ENCODE measurements at regions not wholly inside any gene's neighbourhood (a gene's known extent, or its start where the extent isn't known, plus 50 kb on each side); places are given as distances from the start of the nearest gene placed in this dataset.
"Not testable (repeated sequence)": the region's sequence is repeated elsewhere in the genome, so short reads cannot be mapped to it uniquely, and the experiment has no call there.

DNA sequence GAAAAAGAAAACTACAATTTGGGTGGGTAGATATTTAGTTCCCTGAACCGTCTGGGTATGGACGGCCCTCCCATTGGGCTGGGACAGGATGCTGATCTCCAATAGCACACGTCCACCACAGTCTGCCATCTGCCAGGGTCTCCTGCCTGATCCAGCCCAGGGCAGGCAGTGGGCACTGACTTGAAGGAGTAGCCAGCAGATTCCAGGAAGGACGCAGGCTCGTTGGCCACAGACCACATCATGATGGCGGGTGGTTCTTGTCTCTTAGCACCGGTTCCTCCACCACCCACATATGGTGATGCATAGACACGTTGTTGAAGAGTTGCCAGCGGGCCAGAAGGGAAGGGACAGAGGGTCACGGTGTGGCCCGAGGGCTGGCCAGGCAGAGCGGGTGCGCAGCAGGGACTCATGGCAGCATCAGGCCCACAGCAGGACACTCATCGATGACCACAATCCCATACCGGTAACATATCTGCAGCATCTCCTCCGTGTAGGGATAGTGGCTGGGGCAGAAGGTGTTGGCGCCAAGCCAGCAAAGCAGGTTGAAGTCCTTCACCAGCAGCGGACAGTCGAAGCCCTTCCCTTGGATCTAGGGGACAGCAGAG, 155.8 kb upstream of the FAM174A start:
- DNase-seq (ENCODE audit: low read depth): not testable (repeated sequence)

DNA sequence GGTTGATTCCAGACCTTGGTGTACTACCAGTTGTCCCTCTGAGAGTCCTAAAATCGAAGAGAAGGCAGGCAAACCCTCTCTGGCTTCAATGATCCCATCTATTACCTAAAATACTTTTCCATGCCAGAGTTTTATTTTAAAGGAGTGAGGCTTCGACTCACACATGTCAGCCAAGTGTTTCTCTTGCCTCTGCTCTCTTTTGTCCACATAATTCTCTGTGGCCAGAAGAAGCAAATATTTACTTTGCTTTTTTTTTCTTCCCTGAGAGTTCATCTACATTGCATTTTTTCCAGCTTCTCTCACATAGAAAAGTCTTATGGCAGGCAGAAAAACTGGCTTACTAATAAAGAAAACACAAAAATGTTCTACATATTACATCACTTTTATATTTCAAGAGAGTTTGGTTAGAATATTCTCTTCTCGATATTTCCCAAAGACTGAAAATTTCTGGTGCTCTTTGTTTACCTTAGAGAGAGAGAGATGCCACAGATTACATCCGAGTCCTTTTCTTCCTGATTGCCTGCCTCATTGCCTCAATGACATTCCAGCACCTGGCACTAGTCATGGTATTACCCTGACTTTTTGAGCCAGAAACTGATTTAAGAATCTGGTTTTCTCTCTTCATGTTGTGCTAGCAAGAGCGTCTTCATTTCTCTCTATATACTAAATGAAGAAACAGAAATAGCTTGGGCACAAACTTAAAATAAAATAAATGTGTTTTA, 170.3 kb upstream of the FAM174A start:
- DNase-seq (ENCODE audit: low read depth): not testable (repeated sequence)

DNA sequence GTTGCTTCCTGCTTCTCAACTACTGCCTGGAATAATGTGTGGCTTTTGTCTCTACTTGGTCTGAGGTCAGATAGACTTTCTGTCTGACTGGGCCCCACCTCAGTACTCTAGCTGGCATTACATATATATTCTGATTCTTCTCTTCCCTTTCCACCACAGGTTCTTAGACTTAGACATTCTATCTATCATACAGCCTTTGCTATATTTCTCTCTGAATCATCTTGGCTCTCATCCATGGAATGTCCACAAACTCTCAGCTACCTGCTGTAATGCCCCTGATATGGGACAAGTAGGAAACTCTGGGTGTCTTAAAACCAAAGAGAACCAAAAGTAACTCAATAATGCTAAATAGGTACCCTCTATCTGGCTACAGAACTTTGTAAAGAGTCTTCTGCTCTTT, 170.8 kb upstream of the FAM174A start:
- DNase-seq (ENCODE audit: low read depth): not testable (repeated sequence)

DNA sequence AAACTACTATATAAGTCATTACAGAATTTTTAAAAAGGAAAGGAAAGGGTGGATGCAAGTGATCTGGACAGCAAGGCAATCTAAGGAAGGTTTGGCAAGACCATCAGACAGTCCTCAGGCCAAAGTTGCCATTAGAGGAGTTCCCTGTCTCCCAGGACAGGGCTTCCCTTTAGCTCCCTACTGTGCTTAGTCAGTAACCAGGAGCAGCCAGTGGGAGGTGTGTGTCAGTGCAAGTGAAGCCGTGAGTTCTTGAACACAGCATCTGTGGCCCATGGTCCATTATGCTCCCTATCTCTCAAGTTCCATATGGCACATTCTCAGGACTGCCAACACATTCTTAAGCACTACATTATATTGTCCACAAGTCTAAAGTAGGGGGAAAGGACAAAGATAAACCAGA, 175.2 kb upstream of the FAM174A start:
- not testable (repeated sequence) for DNase-seq (ENCODE audit: low read depth)

DNA sequence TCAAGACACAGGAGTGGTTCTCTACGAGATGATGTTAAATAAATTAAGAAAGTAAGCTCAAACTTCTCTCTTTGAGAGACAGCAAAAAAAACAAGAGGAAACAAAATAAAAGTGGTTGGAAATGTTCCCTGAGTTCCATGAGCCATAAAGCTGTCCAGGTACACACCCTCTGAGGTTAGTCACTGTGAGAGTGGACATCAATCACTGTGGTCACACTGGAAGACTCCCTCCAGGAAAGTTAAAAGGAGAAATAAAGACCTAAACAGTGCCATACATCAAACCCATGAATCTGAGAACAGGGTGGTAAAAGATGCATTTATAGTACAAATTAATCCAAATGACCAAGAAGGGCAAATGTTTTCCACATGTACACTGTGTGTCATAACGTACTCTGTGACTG, 188.9 kb upstream of the FAM174A start:
- DNase-seq (ENCODE audit: low read depth): not testable (repeated sequence)

DNA sequence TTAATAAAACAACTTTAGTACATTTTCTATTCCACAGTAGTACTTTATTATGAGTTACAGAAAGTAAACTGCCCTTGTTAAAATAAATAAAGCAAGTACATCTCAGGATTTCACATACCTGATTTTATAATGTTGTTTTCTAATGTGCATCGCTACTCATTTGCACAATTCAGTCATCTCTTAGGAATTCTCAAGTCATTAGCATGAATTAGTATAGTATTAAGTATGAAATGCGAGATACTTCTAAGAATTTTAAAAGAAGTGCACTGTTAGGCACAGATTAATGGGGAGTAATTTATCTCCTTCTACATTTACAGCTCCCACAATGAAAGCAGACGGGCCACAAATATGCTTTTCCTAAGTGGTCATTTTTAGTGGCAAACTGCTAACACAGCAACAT, 193.7 kb upstream of the FAM174A start:
- DNase-seq (ENCODE audit: low read depth): not testable (repeated sequence)

DNA sequence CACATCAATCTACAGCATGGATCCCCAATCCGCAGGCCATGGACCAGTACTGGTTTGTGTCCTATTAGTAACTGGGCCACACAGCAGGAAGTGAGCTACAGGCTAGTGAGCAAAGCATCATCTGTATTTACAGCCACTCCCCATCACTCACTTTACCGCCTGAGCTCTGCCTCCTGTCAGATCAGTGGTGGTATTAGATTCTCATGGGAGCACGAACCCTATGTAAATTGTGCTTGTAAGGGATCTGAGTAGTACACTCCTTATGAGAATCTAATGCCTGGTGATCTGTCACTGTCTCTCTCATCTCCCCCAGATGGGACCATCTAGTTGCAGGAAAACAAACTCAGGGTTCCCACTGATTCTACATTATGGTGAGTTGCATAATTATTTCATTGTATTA, 212.7 kb upstream of the FAM174A start:
- DNase-seq (ENCODE audit: low read depth): no peak

DNA sequence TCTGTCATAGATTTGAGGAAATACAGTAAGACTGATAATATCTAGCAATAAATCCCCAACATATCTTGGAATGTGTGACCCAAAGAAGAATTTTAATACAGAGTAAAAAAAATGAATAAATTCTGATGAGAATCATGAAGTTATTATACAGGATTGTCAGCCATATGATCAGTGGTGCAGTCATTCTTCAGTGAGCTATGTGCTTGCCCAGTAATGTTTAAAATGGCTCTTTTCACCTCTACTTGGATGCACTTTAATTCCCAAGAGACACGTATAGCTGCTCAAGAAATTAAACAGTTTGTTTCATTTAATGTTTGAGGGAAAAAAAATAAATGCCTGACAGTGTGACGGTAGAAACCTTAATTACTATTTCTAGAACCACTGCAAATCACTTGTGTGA, 215.3 kb upstream of the FAM174A start:
- DNase-seq (ENCODE audit: low read depth): no peak

DNA sequence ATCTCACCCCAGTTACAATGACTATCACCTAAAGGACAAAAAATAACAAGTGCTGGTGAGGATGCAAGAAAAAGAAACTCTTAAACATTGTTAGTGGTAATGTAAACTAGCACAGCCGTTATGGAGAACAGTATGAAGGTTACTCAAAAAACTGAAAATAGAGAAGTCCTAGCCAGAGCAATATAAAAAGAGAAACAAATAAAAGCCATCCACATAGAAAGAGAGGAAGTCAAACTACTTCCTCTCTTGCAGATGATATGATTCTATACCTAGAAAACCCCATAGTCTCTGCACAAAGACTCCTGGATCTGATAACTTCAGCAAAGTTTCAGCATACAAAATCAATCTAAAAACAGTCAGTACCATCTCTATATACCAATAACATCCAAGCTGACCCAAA, 221.5 kb upstream of the FAM174A start:
- DNase-seq (ENCODE audit: low read depth): no peak

DNA sequence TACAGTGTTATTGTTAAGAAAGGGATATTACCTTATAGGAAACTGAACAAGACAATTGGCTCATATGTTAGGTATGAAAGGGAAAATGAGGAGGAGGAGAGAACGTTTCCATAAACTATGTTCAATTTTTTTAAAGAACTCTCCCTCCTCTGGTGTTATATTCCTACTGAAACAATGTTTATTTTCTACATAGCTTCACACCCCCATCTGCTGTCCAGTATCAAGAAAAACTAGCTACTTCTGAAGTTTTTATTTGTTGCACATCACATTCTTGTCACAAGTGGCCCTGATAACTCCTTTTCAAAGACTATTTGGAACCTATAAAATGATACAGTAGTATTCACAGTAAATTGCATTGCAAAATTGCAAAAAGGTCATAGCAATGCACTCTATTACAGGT, 223.4 kb upstream of the FAM174A start:
- no peak for DNase-seq (ENCODE audit: low read depth)

DNA sequence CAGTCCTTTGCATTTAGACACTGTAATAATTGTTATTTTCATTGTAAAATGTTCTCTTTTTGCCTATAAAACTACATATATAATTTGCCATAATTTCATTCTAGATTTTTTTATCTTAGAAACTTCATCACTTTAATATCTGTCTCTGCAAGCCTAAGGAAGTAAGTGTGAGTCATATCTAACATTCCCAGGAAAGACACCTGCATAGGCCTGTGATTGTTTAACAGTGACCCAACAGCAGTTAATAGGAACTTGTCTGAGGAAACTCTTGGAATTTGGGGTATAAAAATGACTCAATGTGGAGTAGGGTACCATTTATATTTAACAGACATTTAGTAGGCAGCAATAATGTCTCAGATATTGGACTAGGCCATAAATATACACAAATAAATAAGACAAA, 229.2 kb upstream of the FAM174A start:
- DNase-seq (ENCODE audit: low read depth): no peak

DNA sequence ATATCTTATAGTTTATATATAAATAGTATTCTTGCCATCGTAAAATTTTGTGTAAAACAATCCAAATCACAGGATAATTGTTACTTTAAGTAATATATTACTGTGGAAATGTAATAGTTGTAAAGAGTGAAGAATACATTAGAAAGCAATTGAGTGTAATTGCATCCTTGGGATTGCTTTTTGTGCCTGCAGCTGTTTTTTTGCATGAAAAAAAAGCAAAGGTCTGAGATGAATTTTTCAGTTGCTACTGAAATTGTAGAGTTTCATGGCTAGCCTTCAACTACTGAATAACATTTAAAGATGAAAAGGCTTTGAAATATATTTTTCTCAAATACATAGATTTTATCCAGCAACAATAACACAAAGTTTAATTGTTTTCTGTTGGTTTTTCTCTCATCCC, 232.0 kb upstream of the FAM174A start:
- DNase-seq (ENCODE audit: low read depth): no peak

DNA sequence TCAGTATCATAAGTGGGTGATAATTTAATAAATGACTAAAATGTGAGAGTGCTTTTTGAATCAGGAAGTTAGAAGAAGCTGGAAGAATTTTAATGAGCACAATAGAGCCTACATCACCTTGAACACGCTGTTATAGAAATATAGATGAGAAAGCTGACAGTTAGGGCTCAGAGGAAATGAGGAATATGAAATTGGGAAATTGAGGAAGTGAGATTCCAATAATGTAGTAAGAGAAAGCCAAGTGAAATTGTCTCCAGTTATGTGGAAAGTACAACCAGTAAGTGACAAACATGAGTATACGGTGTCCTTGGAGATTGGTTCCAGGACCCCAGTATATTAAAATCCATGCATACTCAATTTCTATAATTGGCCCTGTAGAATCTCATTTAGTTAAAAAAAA, 235.9 kb upstream of the FAM174A start:
- DNase-seq (ENCODE audit: low read depth): no peak

DNA sequence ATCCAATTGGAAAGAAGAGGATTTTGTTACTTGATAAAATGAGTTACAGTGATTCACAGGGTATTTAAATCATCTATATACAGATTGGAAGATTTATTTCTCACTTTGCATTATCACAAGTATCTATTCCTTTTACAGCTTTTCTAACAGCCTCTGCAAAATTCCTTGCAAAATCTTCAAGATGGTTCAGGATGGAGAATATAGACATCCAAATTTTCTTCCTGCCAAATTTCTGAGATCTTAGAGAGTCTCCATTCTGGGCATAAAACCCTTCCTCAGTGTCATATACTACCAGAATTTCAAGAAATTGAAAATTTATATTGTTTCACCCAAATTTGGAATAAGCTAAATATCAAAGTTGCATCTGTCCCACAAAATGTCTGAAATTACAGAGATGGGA, 259.1 kb upstream of the FAM174A start:
- DNase-seq (ENCODE audit: low read depth): no peak

DNA sequence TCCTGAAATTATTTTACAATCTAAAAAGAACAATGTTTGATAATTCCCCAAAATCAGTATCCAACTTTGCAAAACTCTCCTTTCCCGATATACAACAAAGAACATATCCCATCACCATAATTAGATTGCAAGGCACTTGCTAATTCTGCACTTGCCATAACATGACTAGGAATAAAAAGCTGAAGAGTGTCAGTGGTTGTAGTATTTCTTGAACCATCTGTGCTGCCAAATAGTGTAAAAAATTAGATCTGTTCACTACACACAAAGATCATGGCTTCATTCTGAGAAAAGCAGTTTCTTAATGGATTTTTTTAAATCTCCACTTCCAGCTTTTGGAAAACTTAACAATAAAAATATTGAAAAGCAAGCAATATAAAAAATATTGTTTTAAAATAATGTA, 259.5 kb upstream of the FAM174A start:
- DNase-seq (ENCODE audit: low read depth): no peak

DNA sequence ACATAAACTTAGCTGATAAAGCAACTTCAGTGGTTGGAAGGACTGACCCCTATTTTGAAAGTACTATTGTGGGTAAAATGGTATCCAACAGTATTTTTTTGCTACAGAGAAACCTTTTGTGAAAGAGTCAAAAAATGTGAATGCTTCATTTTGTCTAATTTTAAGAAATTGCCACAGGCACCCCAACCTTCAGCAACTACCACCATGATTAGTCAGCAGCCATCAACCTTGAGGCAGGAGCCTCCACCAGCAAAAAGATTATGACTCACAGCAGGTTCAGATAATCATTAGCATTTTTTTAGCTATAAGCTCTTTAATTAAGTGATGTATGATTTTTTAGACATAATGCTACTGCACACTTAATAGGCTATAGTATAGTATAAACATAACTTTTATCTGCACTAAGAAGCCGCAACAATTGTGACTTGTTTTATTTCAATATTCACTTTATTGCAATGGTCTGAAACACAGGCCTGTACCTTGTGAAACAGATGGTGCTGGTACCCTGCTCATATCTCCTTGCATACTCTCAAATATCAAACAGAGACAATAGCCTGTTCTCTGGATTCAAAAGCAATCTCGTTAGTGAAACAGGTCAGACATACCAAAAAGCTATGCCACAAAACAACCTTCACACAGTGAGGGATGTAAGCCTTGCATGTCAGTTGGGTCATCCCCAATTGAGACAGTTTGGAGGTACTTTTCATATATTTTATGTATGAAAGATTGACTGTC, 261.2 kb upstream of the FAM174A start:
- DNase-seq (ENCODE audit: low read depth): no peak

DNA sequence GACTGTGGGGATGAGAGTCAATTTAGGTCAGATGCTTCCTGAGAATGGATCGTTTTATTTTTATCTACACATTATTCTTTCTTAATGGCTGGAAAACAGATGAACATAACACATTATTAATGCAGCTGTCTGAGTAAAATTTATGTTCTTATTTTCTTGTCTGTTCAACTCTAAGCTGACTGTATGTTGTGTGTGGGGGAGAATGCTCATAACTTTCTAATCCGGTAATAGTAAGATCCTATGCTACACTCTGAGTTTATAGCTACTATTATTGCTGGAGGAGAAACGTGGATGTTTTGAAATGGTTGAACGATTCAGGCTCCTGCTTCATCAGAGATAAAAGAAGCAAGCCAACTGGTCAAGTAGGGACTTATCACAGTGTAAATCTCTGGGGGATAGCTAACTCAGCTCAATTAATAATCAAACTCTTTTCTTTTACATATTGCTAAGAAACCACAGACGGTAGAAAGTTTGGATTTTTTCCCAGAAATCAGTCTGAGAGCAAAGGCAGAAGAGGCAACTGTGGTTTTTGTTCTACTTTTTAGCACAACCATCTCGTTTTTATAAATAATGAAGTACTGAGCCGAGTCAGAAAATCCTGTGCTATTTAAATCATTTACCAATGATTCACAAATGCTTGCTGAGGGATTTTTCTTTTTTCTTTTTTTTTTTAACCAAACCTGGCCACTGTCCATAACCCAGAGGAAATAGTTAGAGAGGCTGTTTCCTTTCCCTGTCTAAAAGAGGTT, 265.0 kb upstream of the FAM174A start:
- no peak for DNase-seq (ENCODE audit: low read depth)

DNA sequence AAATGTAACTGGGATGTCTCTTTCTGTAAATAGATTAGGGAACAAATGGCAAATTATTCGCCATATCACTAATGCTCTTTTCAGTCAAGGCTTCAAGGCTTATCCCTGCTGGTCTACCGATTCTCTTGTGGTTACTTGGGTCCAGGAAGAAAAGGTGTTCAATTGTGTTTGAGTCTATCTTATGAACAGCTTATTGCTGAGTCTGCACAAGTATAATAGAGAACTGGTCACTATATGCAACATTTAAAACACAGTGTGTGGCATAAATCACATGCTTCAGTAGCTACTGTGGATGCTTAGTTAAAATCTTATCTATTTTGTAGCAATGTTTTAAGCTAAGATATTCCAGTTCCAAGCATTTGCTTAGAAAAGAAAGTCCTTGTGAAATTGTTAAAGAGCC, 274.2 kb upstream of the FAM174A start:
- DNase-seq (ENCODE audit: low read depth): no peak

DNA sequence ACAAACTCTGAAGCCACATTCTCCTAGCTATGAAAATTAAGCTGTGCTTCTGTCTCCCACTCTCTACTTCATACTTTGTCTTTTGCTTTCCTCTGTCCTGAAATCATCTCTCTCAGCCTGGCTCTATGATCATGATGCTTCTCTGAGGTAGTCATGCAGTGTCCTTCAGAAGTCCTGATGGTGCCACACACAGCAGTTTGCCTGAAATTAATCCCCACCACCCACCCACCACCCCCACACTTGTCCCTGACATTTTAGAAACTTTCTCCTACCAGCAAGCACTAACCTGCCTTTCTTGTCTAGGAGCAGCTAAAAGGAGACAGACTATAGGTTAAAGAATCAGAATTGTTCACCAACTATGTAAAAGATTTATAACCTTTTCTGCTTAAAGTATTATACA, 282.2 kb upstream of the FAM174A start:
- DNase-seq (ENCODE audit: low read depth): no peak

DNA sequence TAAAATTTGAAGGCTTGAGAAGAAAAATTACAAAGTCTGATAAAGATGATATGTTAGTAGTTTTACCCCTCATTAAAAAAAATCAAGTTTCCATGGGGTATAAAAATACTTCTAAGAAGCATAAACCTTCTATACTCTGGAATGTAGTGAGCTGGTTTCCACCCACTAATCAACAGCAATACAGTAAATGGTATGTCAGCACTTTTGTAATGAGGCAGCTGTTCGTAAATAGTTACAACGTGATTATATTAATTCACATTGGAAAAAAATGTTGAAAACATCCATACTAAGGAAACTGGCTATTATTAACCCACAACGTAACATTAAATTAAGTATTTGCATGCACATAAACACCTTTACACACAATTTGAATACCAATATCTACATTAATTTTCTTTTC, 283.1 kb upstream of the FAM174A start:
- no peak for DNase-seq (ENCODE audit: low read depth)

DNA sequence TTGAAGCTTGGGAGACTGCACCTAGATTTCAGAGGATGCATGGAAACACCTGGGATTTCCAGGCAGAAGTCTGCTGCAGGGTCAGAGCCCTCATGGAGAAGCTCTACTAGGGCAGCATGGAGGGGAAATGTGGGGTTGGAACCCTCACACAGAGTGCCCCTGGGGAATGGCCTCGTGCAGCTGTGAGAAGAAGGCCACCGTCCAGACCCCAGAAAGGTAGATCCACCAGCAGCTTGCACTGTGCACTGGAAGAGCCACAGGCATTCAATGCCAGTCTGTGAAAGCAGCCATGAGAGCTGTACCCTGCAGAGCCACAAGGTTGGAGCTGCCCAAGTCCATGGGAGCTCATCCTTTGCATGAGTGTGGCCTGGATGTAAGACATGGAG, 285.3 kb upstream of the FAM174A start:
- no peak for DNase-seq (ENCODE audit: low read depth)

DNA sequence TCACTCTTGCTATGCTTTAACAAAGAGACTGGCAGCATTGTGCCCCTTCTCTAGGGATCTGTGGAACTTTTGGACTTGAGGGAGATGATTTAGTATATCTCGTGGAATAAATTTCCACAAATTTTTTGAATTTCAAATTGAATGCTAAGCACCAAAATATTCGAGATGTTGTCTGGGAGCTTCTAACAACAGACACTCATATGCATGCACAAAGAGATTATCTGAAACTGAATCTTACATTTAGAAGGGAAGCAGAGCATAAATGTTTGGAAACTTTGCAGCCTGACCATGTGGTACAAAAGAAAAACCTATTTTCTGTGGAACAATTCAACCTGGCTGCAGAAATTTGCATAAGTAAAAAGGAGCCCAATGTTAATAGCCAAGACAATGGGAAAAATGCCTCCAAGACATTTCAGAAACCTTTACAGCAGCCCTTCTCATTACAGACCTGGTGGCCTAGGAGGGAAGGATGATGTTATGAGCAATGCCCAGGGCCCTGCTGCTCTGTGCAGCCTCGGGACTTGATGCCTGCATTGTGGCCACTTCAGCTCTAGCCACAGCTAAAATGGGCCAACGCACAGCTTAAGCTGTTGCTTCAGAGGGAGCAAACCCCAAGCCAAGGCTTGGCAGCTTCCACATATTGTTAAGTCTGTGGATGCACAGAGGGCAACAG, 285.8 kb upstream of the FAM174A start:
- no peak for DNase-seq (ENCODE audit: low read depth)

Data from T follicular helper cell (primary cell).